Fibroblast of lung (primary cell): ENCODE measurements at regions not wholly inside any gene's neighbourhood (a gene's known extent, or its start where the extent isn't known, plus 50 kb on each side); places are given as distances from the start of the nearest gene placed in this dataset.

Experiments used
- CTCF ChIP-seq, 2 donors: IDR thresholded peaks in 1 of 2; conservative IDR thresholded peaks in 1 of 2; 1 replicate in 1 of 2; 2 replicates in 1 of 2; pipeline ENCODE4 v1.5.1; 2011 to 2012; ENCODE audit warnings: low read length in 2 of 2, control low read depth in 1 of 2, inconsistent platforms in 1 of 2, low read depth in 1 of 2, mild to moderate bottlenecking in 1 of 2
- EZH2 ChIP-seq: IDR thresholded peaks from 2 replicates; pipeline ENCODE4 v1.5.1; 2012; ENCODE audit warnings: low read length, control low read depth, mild to moderate bottlenecking; ENCODE audit errors: missing control alignments

DNA sequence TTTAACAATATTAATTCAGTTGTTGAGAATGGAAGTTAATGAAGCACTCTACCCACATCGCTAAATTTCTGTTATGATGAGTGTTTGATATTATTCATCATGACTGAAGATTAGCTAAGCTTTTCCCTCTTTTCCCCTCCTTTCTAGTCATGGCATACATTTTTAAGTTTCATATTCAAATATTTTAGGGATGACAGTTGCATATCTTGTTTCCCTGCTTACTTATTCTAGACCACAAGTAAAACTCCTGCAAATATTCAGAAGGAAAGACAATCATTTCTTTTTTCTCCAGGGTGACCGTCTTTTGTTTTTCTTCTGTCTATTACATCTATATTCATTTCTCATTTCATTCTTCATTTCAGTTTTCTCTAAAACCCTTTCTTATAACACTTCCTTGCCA lies 906.0 kb downstream of the ADGRL2 start:
- no peak for TF ChIP-seq CTCF (conservative IDR thresholded peaks at IDR 0.05 in 1 of 2, IDR thresholded peaks at IDR 0.05 in 1 of 2; ENCODE audit: low read depth in 1 of 2, low read length in 2 of 2)
- no peak for TF ChIP-seq EZH2
